ENCODE measurements at regions not wholly inside any gene's neighbourhood (a gene's known extent, or its start where the extent isn't known, plus 50 kb on each side); places are given as distances from the start of the nearest gene placed in this dataset.

GRCh38 chr19:31518216-31519020 is 169.2 kb upstream of the TSHZ3 start:
- no peak for DNase-seq (ENCODE audit: low read depth in 4 of 6, low spot score in 6 of 6)
- no peaks in the 10 kb centered on the region for H3K36me3 ChIP-seq (ENCODE audit: control insufficient read depth, insufficient read depth, low read length)

GRCh38 chr19:31519256-31519655 is 170.0 kb upstream of the TSHZ3 start:
- H3K27me3 ChIP-seq (ENCODE audit: control insufficient read depth, insufficient read depth, low read length) = no peaks in the 10 kb centered on the region
- no peak for DNase-seq (ENCODE audit: low read depth in 4 of 6, low spot score in 6 of 6)
- H3K9me3 ChIP-seq (ENCODE audit: control insufficient read depth, insufficient read depth, low read length) = no peaks in the 10 kb centered on the region
- H3K4me1 ChIP-seq (ENCODE audit: control insufficient read depth, insufficient read depth, low read length) = peaks cover 6% of the 10 kb centered on the region
- no peaks in the 10 kb centered on the region for H3K36me3 ChIP-seq (ENCODE audit: control insufficient read depth, insufficient read depth, low read length)
- H3K27ac ChIP-seq (ENCODE audit: low read depth, low read length) = no peak overlapping the region
- no peak overlapping the region for H3K4me3 ChIP-seq (ENCODE audit: low read depth, low read length)
- WGBS (ENCODE audit: insufficient coverage) = 63% methylated on average over 1 of the region's 3 CpGs

More at GRCh38 chr19:31518216-31519020, 169.2 kb upstream of the TSHZ3 start:
- H3K4me3 ChIP-seq (ENCODE audit: low read depth, low read length) = no peak overlapping the region
- no peaks in the 10 kb centered on the region for H3K9me3 ChIP-seq (ENCODE audit: control insufficient read depth, insufficient read depth, low read length)
- WGBS (ENCODE audit: insufficient coverage) = 80% methylated on average over 2 of the region's 13 CpGs
- H3K4me1 ChIP-seq (ENCODE audit: control insufficient read depth, insufficient read depth, low read length) = peaks cover 6% of the 10 kb centered on the region
- no peak overlapping the region for H3K27ac ChIP-seq (ENCODE audit: low read depth, low read length)
- no peaks in the 10 kb centered on the region for H3K27me3 ChIP-seq (ENCODE audit: control insufficient read depth, insufficient read depth, low read length)

GRCh38 chr19:31519908-31520307 is 170.7 kb upstream of the TSHZ3 start:
- no peak overlapping the region for H3K27ac ChIP-seq (ENCODE audit: low read depth, low read length)
- no peaks in the 10 kb centered on the region for H3K27me3 ChIP-seq (ENCODE audit: control insufficient read depth, insufficient read depth, low read length)
- no peaks in the 10 kb centered on the region for H3K9me3 ChIP-seq (ENCODE audit: control insufficient read depth, insufficient read depth, low read length)
- H3K4me1 ChIP-seq (ENCODE audit: control insufficient read depth, insufficient read depth, low read length) = peaks cover 6% of the 10 kb centered on the region
- H3K36me3 ChIP-seq (ENCODE audit: control insufficient read depth, insufficient read depth, low read length) = no peaks in the 10 kb centered on the region
- WGBS (ENCODE audit: insufficient coverage) = 40% methylated on average over 1 of the region's 1 CpG
- DNase-seq (ENCODE audit: low read depth in 4 of 6, low spot score in 6 of 6) = no peak
- no peak overlapping the region for H3K4me3 ChIP-seq (ENCODE audit: low read depth, low read length)

GRCh38 chr19:31520633-31521032 is 171.4 kb upstream of the TSHZ3 start:
- H3K27ac ChIP-seq (ENCODE audit: low read depth, low read length) = no peak overlapping the region
- peaks cover 2% of the 10 kb centered on the region for H3K9me3 ChIP-seq (ENCODE audit: control insufficient read depth, insufficient read depth, low read length)
- H3K36me3 ChIP-seq (ENCODE audit: control insufficient read depth, insufficient read depth, low read length) = no peaks in the 10 kb centered on the region
- no peak overlapping the region for H3K4me3 ChIP-seq (ENCODE audit: low read depth, low read length)
- no peak for DNase-seq (ENCODE audit: low read depth in 4 of 6, low spot score in 6 of 6)
- no peaks in the 10 kb centered on the region for H3K27me3 ChIP-seq (ENCODE audit: control insufficient read depth, insufficient read depth, low read length)
- peaks cover 6% of the 10 kb centered on the region for H3K4me1 ChIP-seq (ENCODE audit: control insufficient read depth, insufficient read depth, low read length)

- H3K27ac ChIP-seq (ENCODE audit: low read depth, low read length) = no peak overlapping the region
- no peak for DNase-seq (ENCODE audit: low read depth in 4 of 6, low spot score in 6 of 6)
- WGBS (ENCODE audit: insufficient coverage) = no CpG with 5 or more reads among the region's 4 CpGs
- H3K9me3 ChIP-seq (ENCODE audit: control insufficient read depth, insufficient read depth, low read length) = peaks cover 4% of the 10 kb centered on the region
- H3K36me3 ChIP-seq (ENCODE audit: control insufficient read depth, insufficient read depth, low read length) = no peaks in the 10 kb centered on the region
- no peak overlapping the region for H3K4me3 ChIP-seq (ENCODE audit: low read depth, low read length)
- H3K27me3 ChIP-seq (ENCODE audit: control insufficient read depth, insufficient read depth, low read length) = no peaks in the 10 kb centered on the region
- no peaks in the 10 kb centered on the region for H3K4me1 ChIP-seq (ENCODE audit: control insufficient read depth, insufficient read depth, low read length)
Observed at GRCh38 chr19:31525610-31526147, 176.4 kb upstream of the TSHZ3 start.

- no peak overlapping the region for H3K27ac ChIP-seq (ENCODE audit: low read depth, low read length)
- no peak overlapping the region for H3K4me3 ChIP-seq (ENCODE audit: low read depth, low read length)
- no peaks in the 10 kb centered on the region for H3K36me3 ChIP-seq (ENCODE audit: control insufficient read depth, insufficient read depth, low read length)
- H3K4me1 ChIP-seq (ENCODE audit: control insufficient read depth, insufficient read depth, low read length) = no peaks in the 10 kb centered on the region
- H3K9me3 ChIP-seq (ENCODE audit: control insufficient read depth, insufficient read depth, low read length) = peaks cover 4% of the 10 kb centered on the region
- H3K27me3 ChIP-seq (ENCODE audit: control insufficient read depth, insufficient read depth, low read length) = no peaks in the 10 kb centered on the region
- no peak for DNase-seq (ENCODE audit: low read depth in 4 of 6, low spot score in 6 of 6)
Observed at GRCh38 chr19:31527443-31527842, 178.2 kb upstream of the TSHZ3 start.

GRCh38 chr19:31528261-31528660 is 179.0 kb upstream of the TSHZ3 start:
- Histone ChIP-seq H3K4me1 (ENCODE audit: control insufficient read depth, insufficient read depth, low read length) (no peaks in the 10 kb centered on the region), H3K9me3 (ENCODE audit: control insufficient read depth, insufficient read depth, low read length) (peaks cover 4% of the 10 kb centered on the region), H3K27ac (ENCODE audit: low read depth, low read length) (no peak overlapping the region), H3K36me3 (ENCODE audit: control insufficient read depth, insufficient read depth, low read length) (no peaks in the 10 kb centered on the region), H3K27me3 (ENCODE audit: control insufficient read depth, insufficient read depth, low read length) (no peaks in the 10 kb centered on the region), H3K4me3 (ENCODE audit: low read depth, low read length) (no peak overlapping the region)
- DNase-seq (ENCODE audit: low read depth in 4 of 6, low spot score in 6 of 6) = no peak
- WGBS (ENCODE audit: insufficient coverage) = 100% methylated on average over 2 of the region's 3 CpGs

GRCh38 chr19:31529121-31529520 is 179.9 kb upstream of the TSHZ3 start:
- WGBS (ENCODE audit: insufficient coverage) = no CpG with 5 or more reads among the region's 1 CpG
- Histone ChIP-seq H3K4me3 (ENCODE audit: low read depth, low read length) (no peak overlapping the region), H3K27ac (ENCODE audit: low read depth, low read length) (no peak overlapping the region), H3K4me1 (ENCODE audit: control insufficient read depth, insufficient read depth, low read length) (no peaks in the 10 kb centered on the region), H3K36me3 (ENCODE audit: control insufficient read depth, insufficient read depth, low read length) (no peaks in the 10 kb centered on the region), H3K27me3 (ENCODE audit: control insufficient read depth, insufficient read depth, low read length) (no peaks in the 10 kb centered on the region), H3K9me3 (ENCODE audit: control insufficient read depth, insufficient read depth, low read length) (peaks cover 4% of the 10 kb centered on the region)
- DNase-seq (ENCODE audit: low read depth in 4 of 6, low spot score in 6 of 6) = no peak

- DNase-seq (ENCODE audit: low read depth in 4 of 6, low spot score in 6 of 6) = no peak
Observed at GRCh38 chr19:31530781-31531180, 181.5 kb upstream of the TSHZ3 start.

GRCh38 chr19:31531326-31531725 is 182.1 kb upstream of the TSHZ3 start:
- no peak for DNase-seq (ENCODE audit: low read depth in 4 of 6, low spot score in 6 of 6)
- no peaks in the 10 kb centered on the region for H3K27me3 ChIP-seq (ENCODE audit: control insufficient read depth, insufficient read depth, low read length)
- no peak overlapping the region for H3K4me3 ChIP-seq (ENCODE audit: low read depth, low read length)
- H3K36me3 ChIP-seq (ENCODE audit: control insufficient read depth, insufficient read depth, low read length) = no peaks in the 10 kb centered on the region
- no peak overlapping the region for H3K27ac ChIP-seq (ENCODE audit: low read depth, low read length)
- H3K9me3 ChIP-seq (ENCODE audit: control insufficient read depth, insufficient read depth, low read length) = no peaks in the 10 kb centered on the region
- 73% methylated on average over 2 of the region's 2 CpGs for WGBS (ENCODE audit: insufficient coverage)
- H3K4me1 ChIP-seq (ENCODE audit: control insufficient read depth, insufficient read depth, low read length) = no peaks in the 10 kb centered on the region

More at GRCh38 chr19:31530781-31531180, 181.5 kb upstream of the TSHZ3 start:
- Histone ChIP-seq H3K4me1 (ENCODE audit: control insufficient read depth, insufficient read depth, low read length) (no peaks in the 10 kb centered on the region), H3K36me3 (ENCODE audit: control insufficient read depth, insufficient read depth, low read length) (no peaks in the 10 kb centered on the region), H3K4me3 (ENCODE audit: low read depth, low read length) (no peak overlapping the region), H3K9me3 (ENCODE audit: control insufficient read depth, insufficient read depth, low read length) (peaks cover under 1% of the 10 kb centered on the region), H3K27me3 (ENCODE audit: control insufficient read depth, insufficient read depth, low read length) (no peaks in the 10 kb centered on the region), H3K27ac (ENCODE audit: low read depth, low read length) (no peak overlapping the region)
- WGBS (ENCODE audit: insufficient coverage) = 97% methylated on average over 7 of the region's 7 CpGs

Measured in spinal cord (tissue), 9 donors.